GM12873 (cell line): ENCODE measurements at regions not wholly inside any gene's neighbourhood (a gene's known extent, or its start where the extent isn't known, plus 50 kb on each side); places are given as distances from the start of the nearest gene placed in this dataset.

Experiments
- TF ChIP-seq, protein P1 (sequence below): IDR thresholded peaks from 2 replicates; pipeline ENCODE4 v1.5.1; 2012; ENCODE audit warnings: low read depth, mild to moderate bottlenecking, moderate library complexity, low read length, control low read depth; ENCODE audit not compliant: insufficient read depth; ENCODE audit errors: missing control alignments

- TF ChIP-seq, protein P1, sequence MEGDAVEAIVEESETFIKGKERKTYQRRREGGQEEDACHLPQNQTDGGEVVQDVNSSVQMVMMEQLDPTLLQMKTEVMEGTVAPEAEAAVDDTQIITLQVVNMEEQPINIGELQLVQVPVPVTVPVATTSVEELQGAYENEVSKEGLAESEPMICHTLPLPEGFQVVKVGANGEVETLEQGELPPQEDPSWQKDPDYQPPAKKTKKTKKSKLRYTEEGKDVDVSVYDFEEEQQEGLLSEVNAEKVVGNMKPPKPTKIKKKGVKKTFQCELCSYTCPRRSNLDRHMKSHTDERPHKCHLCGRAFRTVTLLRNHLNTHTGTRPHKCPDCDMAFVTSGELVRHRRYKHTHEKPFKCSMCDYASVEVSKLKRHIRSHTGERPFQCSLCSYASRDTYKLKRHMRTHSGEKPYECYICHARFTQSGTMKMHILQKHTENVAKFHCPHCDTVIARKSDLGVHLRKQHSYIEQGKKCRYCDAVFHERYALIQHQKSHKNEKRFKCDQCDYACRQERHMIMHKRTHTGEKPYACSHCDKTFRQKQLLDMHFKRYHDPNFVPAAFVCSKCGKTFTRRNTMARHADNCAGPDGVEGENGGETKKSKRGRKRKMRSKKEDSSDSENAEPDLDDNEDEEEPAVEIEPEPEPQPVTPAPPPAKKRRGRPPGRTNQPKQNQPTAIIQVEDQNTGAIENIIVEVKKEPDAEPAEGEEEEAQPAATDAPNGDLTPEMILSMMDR = no peak
Measured at GRCh38 chr3:177490626-177491025, 293.3 kb upstream of the TBL1XR1 start.

DNA sequence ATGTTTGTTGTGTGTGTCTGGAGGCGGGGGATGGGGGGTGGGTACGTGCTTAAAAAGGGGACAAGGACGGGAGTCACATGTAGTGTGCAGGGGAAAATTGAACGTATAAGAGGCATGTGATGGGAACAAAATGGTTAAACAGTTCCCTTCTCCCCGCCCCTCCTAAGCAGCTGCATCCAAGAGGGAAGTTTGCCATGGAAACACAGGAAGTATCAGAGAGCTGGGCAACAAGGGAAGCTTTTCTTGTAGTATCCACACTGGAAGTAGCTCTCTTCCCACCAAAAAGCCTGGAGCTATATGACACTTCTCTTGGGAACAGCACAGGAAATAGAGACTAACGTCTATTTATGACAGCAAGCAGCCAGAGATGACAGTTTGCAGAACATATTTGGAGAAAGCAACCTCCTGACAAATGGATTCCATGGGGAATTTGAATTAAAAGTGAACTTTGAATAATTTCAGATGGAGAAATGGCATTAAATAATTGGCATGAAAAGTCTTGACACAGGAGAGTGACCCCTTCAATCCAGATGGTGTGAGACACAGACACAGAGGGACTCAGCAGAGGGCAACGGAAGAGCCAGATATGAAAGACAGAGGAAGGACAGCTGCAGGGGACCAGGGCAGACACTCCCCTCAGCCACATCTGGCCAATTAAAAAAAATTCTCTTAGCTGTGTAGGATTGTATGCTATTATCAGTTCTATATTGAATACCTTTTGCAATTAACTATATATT lies 294.2 kb upstream of the TBL1XR1 start:
- TF ChIP-seq, protein P1 = no peak

GRCh38 chr3:177493091-177493490 lies 295.8 kb upstream of the TBL1XR1 start:
- TF ChIP-seq, protein P1 = no peak

DNA sequence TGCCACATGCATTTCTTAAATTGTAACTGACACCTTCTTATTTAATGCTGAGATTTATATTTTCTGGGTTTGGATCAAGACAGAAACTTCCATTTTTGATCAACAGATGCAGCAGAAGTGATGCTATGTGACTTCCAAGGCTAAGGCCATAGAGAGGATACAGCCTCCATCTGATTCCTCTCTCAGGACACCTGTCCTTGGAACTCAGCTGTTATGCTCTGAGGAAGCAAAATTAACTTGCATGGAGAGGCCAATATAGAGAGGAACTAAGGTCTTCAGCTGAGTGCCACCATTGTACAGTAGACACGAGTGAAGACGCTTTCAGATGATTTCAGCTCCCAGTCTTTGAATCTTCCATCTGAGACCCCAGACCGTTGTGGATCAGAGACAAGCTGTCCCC lies 296.9 kb upstream of the TBL1XR1 start:
- TF ChIP-seq, protein P1 = no peak

DNA sequence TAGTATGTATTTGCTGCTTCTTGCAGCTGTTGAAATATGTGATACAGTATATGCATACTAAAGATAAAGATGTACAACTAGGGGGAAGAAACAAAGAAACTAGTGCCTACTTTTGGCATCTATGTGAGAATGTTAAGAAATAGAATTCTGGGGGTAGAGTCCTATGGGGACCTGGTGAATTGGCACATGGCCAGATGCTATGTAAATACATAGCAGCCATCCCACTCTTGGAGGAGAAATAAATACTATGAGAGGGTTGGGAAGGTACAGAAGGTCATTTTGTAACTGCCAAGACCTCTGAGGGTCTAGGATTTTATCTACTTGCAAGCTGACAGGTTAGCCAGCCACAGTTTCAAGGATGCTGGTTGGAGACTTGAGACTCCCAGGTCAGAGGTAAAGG lies 298.3 kb upstream of the TBL1XR1 start:
- TF ChIP-seq, protein P1 = no peak

GRCh38 chr3:177498037-177498857 lies 301.0 kb upstream of the TBL1XR1 start:
- TF ChIP-seq, protein P1 = no peak

- TF ChIP-seq, protein P1 = no peak
Measured at GRCh38 chr3:177499779-177500423, 302.6 kb upstream of the TBL1XR1 start.
